D721Med (cell line): ENCODE measurements at regions not wholly inside any gene's neighbourhood (a gene's known extent, or its start where the extent isn't known, plus 50 kb on each side); places are given as distances from the start of the nearest gene placed in this dataset.

ENCODE experiments used
- DNase-seq: peaks from one replicate; pipeline ENCODE4 v3.0.0; 2011; ENCODE audit warnings: low spot score; ENCODE audit not compliant: insufficient read length
- FAIRE-seq: peaks from 2 replicates; lab custom pipeline; 2011; peaks lifted over from hg19 to GRCh38; lab: Jason Lieb, UNC
- CTCF ChIP-seq: IDR thresholded peaks from 2 replicates; pipeline ENCODE4 v1.5.1; 2012; ENCODE audit warnings: mild to moderate bottlenecking, control low read depth; ENCODE audit not compliant: insufficient read depth; ENCODE audit errors: missing control alignments

- FAIRE-seq = no peak
- no peak for TF ChIP-seq CTCF
- DNase-seq = no peak
These were observed 1507.1 kb downstream of the C4orf33 start for GRCh38 chr4:130603043-130603442.

- FAIRE-seq (no peak), DNase-seq (no peak)
- no peak for TF ChIP-seq CTCF
These were observed 1512.2 kb downstream of the C4orf33 start for GRCh38 chr4:130608121-130608520.

- TF ChIP-seq CTCF = no peak
- FAIRE-seq = no peak
- DNase-seq = no peak
These were observed 1532.6 kb downstream of the C4orf33 start for GRCh38 chr4:130628531-130628930.

- no peak for FAIRE-seq
- DNase-seq = no peak
- TF ChIP-seq CTCF = no peak
These were observed 1537.0 kb downstream of the C4orf33 start for GRCh38 chr4:130632731-130633604.

- DNase-seq = no peak
- no peak for TF ChIP-seq CTCF
- peak; percentile 90 for FAIRE-seq
These were observed 1540.5 kb downstream of the C4orf33 start for GRCh38 chr4:130636486-130636885.

- TF ChIP-seq CTCF = no peak
- DNase-seq (no peak), FAIRE-seq (no peak)
These were observed 1544.6 kb downstream of the C4orf33 start for GRCh38 chr4:130640592-130640991.

- no peak for TF ChIP-seq CTCF
- DNase-seq (no peak), FAIRE-seq (no peak)
These were observed 1550.9 kb downstream of the C4orf33 start for GRCh38 chr4:130646886-130647285.
